SH-SY5Y (cell line): ENCODE measurements at regions not wholly inside any gene's neighbourhood (a gene's known extent, or its start where the extent isn't known, plus 50 kb on each side); places are given as distances from the start of the nearest gene placed in this dataset.

Experiments
- GATA2 ChIP-seq: IDR thresholded peaks from 2 replicates; pipeline ENCODE4 v1.6.1; 2011; ENCODE audit warnings: mild to moderate bottlenecking, low read depth, low read length
- GATA3 ChIP-seq: IDR thresholded peaks from 2 replicates; pipeline ENCODE4 v1.6.1; 2011; ENCODE audit warnings: low read depth, mild to moderate bottlenecking, low read length, moderate library complexity

DNA sequence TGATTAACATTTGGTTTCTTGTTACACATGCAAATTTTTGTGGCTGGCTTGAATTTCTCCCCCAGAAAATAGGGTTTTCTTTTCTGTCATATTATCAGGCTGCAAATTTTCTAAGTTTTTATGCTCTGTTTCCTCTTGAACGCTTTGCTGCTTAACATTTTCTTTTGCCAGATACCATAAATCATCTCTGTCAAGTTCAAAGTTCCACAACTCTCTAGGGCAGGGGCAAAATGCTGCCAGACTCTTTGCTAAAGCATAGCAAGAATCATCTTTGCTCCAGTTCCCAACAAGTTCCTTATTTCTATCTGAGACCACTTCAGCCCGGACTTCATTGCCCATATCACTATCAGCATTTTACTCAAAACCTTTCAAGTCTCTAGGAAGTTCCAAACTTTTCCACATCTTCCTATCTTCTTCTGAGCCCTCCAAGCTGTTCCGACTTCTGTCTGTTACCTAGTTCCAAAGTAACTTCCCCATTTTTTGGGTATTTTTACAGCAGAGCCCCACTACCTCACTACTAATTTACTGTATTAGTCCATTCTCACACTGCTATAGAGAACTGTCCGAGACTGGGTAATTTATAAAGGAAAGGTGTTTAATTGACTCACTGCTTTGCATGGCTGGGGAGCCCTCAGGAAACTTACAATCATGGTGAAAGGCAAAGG lies 486.9 kb upstream of the NCAM2 start:
- TF ChIP-seq GATA2, result no peak
- no peak for TF ChIP-seq GATA3
